Right lobe of liver (tissue), 6 donors: ENCODE measurements at regions not wholly inside any gene's neighbourhood (a gene's known extent, or its start where the extent isn't known, plus 50 kb on each side); places are given as distances from the start of the nearest gene placed in this dataset.

ENCODE experiments used
- ATAC-seq, 4 donors: fragments of 200-7000 bp; cut with Tn5 transposase; one replicate each; pipeline ENCODE4 v1.9.1; 2020; ENCODE audit warnings: mild to moderate bottlenecking in 4 of 4, moderate library complexity in 4 of 4
- DNase-seq, 3 donors: peaks; one replicate each; pipeline ENCODE4 v3.0.0-alpha.2; 2020
- H3K27ac ChIP-seq, 3 donors: fragments of 200-600 bp; one replicate each; pipeline ENCODE4 v1.8.0; 2022
- H3K27me3 ChIP-seq, 2 donors: fragments of 200-600 bp; one replicate each; pipeline ENCODE4 v1.8.0; 2022
- H3K36me3 ChIP-seq, 4 donors: fragments of 200-600 bp; sonication (generic) in 1 of 4; one replicate each; pipeline versions ENCODE4 v1.5.1 to v1.8.0; 2017 to 2022; ENCODE audit warnings: control low read depth in 1 of 4
- H3K4me1 ChIP-seq, 4 donors: fragments of 200-600 bp; sonication (generic) in 1 of 4; one replicate each; pipeline versions ENCODE4 v1.5.1 to v1.8.0; 2017 to 2022; ENCODE audit warnings: control low read depth in 1 of 4
- H3K4me3 ChIP-seq, 3 donors: fragments of 200-600 bp; one replicate each; pipeline ENCODE4 v1.8.0; 2022
- H3K9me3 ChIP-seq, 4 donors: fragments of 200-600 bp; sonication (generic) in 1 of 4; one replicate each; pipeline versions ENCODE4 v1.5.1 to v1.8.0; 2017 to 2022; ENCODE audit warnings: control low read depth in 1 of 4
- CTCF ChIP-seq, 4 donors: fragments of 200-600 bp in 3 of 4; fragments of 450-650 bp in 1 of 4; IDR thresholded peaks; one replicate each; pipeline versions ENCODE4 v1.5.1 to v1.8.0; 2016 to 2022; ENCODE audit warnings: antibody characterized with exemption in 4 of 4, mild to moderate bottlenecking in 2 of 4
- POLR2A ChIP-seq: fragments of 450-650 bp; IDR thresholded peaks from one replicate; pipeline ENCODE4 v1.6.1; 2017; ENCODE audit warnings: antibody characterized with exemption, mild to moderate bottlenecking
- WGBS: methylation state at CpG from one replicate; pipeline ENCODE4 v1.1.6; 2018; ENCODE audit warnings: low coverage, low lambda C conversion rate; ENCODE audit not compliant: insufficient coverage; ENCODE audit errors: missing lambda C conversion rate; 5-methylcytosine and 5-hydroxymethylcytosine counted together
- intact Hi-C, 2 donors: fragments of 100-400 bp; cut with DNase I; formaldehyde crosslinking; loops; one replicate each; pipeline versions ENCODE4 v1.11.2 to v1.14.1; 2022
- donor health status: DM: no; HTN: yes; CAD: no.
- donor health status: DM: no; HTN: no; CAD: no.
- donor health status: DM: no; HTN: no; CAD: no.
- donor health status: DM: no; HTN: yes; CAD: no.
- donor health status: DM: no; HTN: yes; CAD: no.

GRCh38 chr10:9274206-9274755 is 1219.8 kb downstream of the GATA3 start:
- Histone ChIP-seq H3K4me1 (no peaks in the 10 kb centered on the region), H3K27me3 (no peaks in the 10 kb centered on the region), H3K4me3 (no peak overlapping the region), H3K9me3 (no peaks in the 10 kb centered on the region), H3K36me3 (no peaks in the 10 kb centered on the region), H3K27ac (no peak overlapping the region)
- 51% methylated on average over 6 of the region's 6 CpGs for WGBS
- no peak for TF ChIP-seq POLR2A
- no peak for TF ChIP-seq CTCF (IDR thresholded peaks at IDR 0.05)
- ATAC-seq, result no peak
- intact Hi-C loops, result no loop called here
- no peak for DNase-seq

- no peak for ATAC-seq
- Histone ChIP-seq H3K27ac (no peak overlapping the region), H3K9me3 (no peaks in the 10 kb centered on the region), H3K27me3 (no peaks in the 10 kb centered on the region), H3K36me3 (no peaks in the 10 kb centered on the region), H3K4me1 (no peaks in the 10 kb centered on the region), H3K4me3 (no peak overlapping the region)
- no peak for DNase-seq
- 28% methylated on average over 2 of the region's 2 CpGs for WGBS
- TF ChIP-seq POLR2A (no peak), CTCF (IDR thresholded peaks at IDR 0.05) (no peak)
- intact Hi-C loops, result no loop called here
These were observed 1221.4 kb downstream of the GATA3 start for GRCh38 chr10:9275861-9276260.

GRCh38 chr10:9285690-9286089 is 1231.2 kb downstream of the GATA3 start:
- DNase-seq (no peak), ATAC-seq (no peak)
- Histone ChIP-seq H3K27ac (no peak overlapping the region), H3K27me3 (no peaks in the 10 kb centered on the region), H3K4me3 (no peak overlapping the region), H3K36me3 (no peaks in the 10 kb centered on the region), H3K4me1 (no peaks in the 10 kb centered on the region), H3K9me3 (no peaks in the 10 kb centered on the region)
- TF ChIP-seq CTCF (IDR thresholded peaks at IDR 0.05) (no peak), POLR2A (no peak)
- 67% methylated on average over 7 of the region's 7 CpGs for WGBS
- intact Hi-C loops, result no loop called here

GRCh38 chr10:9289811-9290210 is 1235.3 kb downstream of the GATA3 start:
- H3K4me1 ChIP-seq, result no peaks in the 10 kb centered on the region
- no peaks in the 10 kb centered on the region for H3K27me3 ChIP-seq
- ATAC-seq (no peak), DNase-seq (no peak)
- intact Hi-C loops, result no loop called here
- no peaks in the 10 kb centered on the region for H3K9me3 ChIP-seq
- H3K36me3 ChIP-seq, result no peaks in the 10 kb centered on the region
- WGBS, result 93% methylated on average over 1 of the region's 1 CpG
- H3K4me3 ChIP-seq, result no peak overlapping the region
- TF ChIP-seq POLR2A (no peak), CTCF (IDR thresholded peaks at IDR 0.05) (no peak)
- H3K27ac ChIP-seq, result no peak overlapping the region

- Histone ChIP-seq H3K4me3 (no peak overlapping the region), H3K36me3 (no peaks in the 10 kb centered on the region), H3K27me3 (no peaks in the 10 kb centered on the region), H3K9me3 (no peaks in the 10 kb centered on the region), H3K4me1 (no peaks in the 10 kb centered on the region), H3K27ac (no peak overlapping the region)
- ATAC-seq (no peak), DNase-seq (no peak)
- intact Hi-C loops, result no loop called here
- 14% methylated on average over 1 of the region's 1 CpG for WGBS
- TF ChIP-seq POLR2A (no peak), CTCF (IDR thresholded peaks at IDR 0.05) (no peak)
These were observed 1236.6 kb downstream of the GATA3 start for GRCh38 chr10:9291081-9291480.
